ENCODE measurements at regions not wholly inside any gene's neighbourhood (a gene's known extent, or its start where the extent isn't known, plus 50 kb on each side); places are given as distances from the start of the nearest gene placed in this dataset.
"Not testable (repeated sequence)": the region's sequence is repeated elsewhere in the genome, so short reads cannot be mapped to it uniquely, and the experiment has no call there.

GRCh38 chr18:42474577-42474976, 519.5 kb downstream of the PIK3C3 start:
- no peak for DNase-seq (ENCODE audit: low read depth in 2 of 2)

DNA sequence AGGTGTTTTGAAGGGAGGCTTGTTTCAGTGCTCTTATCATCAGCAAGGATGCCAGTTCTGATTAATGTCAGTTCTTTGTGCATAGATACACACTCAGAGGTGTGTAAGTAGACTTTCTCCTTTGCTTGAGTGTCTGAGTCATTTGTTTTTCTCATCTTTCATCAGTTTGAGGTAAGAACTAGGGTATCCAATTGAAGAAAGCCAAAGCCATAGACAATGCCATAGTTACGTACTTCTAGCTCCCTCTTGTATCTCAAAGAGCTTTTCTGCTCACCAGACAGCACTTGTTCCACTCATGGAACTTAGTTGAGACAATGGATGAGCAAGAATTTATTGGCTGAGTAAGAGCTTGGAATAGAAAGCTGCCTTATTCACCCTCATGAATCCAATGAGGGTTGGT, 520.1 kb downstream of the PIK3C3 start:
- no peak for DNase-seq (ENCODE audit: low read depth in 2 of 2)

DNA sequence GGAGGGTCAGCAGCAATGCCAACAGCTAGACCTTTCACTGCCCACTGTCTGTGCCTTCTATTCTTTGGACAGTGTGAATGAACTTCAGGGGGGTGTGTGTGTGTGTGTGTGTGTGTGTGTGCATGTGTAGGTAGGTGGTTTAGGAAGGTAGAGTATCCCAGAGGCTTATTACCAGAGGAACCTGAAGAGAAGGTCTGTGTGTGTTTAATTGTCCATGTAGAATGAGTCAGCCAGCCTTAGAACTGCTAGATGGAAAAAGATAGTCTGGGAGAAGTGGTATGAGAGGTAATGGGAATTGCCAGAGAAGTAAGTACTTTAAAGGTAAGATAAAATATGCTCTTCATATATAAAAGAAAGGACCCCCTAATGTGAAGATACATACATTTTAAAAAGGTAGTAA, 522.2 kb downstream of the PIK3C3 start:
- DNase-seq (ENCODE audit: low read depth in 2 of 2), result no peak

DNA sequence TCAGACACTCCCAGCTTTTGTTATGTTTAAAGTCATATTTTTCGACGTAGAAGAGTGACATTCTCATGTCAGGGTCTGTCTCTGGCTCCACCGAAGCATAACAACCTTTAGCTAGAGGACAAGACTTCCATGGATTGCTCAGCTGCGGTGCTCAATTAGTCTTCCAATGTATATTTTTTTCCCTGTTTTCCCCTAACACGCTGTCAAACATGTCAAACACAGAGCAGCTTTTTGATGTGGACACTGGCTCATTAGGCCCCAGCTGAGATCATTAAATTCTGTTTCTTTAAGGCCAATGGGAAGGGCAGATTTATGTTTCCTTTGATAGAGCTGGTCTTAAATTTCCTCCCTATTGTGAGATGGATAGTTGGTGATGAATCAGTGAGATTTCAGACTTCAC, 525.4 kb downstream of the PIK3C3 start:
- no peak for DNase-seq (ENCODE audit: low read depth in 2 of 2)

GRCh38 chr18:42484648-42485047, 529.6 kb downstream of the PIK3C3 start:
- no peak for DNase-seq (ENCODE audit: low read depth in 2 of 2)

DNA sequence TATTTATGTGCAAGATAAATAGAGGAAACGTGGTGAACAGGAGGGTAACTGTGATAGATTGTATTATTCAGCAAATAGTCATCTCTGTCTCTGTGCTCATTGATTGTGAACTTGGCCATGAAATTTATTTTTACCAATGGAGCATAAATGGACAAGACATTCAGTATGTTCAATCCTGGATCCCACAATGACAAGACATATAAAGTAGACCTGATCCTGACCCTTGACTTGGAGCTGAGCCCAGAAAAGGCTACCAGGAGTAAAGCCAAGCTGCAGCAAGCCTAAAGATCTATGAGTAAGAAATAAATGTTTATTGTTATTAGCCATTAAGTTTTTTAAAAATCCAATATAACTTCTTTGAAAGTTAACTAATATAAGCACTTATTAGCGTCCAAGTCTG, 531.2 kb downstream of the PIK3C3 start:
- DNase-seq (ENCODE audit: low read depth in 2 of 2), result no peak

GRCh38 chr18:42508683-42509296, 553.8 kb downstream of the PIK3C3 start:
- no peak for DNase-seq (ENCODE audit: low read depth in 2 of 2)

DNA sequence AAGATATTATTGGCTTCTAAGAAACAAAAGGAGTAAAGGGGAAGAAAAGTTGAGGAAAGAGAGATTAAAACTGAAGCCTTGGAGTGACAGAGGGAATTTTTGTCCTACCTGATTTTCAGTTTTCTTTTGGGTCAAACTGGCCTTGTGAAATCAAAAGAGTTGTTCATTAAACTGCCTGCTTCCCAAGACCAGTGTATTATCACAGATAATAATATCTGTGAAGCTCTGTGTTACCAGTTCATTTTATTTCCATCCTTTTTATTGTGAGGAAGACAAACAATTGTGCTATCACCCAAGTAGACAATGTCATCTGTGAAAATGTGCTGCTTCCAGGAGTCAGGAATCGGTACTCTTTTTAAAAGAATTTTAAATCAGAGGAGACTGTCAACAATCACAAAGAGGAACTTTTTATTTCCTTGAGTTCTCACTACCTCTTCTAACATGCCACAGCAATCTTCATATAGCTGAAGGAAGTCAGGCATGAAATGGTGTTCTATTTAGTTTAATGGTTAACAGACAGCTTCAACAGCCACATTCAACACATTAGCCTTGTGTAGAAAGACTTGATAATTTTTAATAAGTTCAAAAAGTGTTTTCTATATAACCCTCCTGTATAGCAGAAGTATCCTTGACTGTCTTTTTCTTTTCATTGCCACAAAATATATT, 554.8 kb downstream of the PIK3C3 start:
- no peak for DNase-seq (ENCODE audit: low read depth in 2 of 2)

DNA sequence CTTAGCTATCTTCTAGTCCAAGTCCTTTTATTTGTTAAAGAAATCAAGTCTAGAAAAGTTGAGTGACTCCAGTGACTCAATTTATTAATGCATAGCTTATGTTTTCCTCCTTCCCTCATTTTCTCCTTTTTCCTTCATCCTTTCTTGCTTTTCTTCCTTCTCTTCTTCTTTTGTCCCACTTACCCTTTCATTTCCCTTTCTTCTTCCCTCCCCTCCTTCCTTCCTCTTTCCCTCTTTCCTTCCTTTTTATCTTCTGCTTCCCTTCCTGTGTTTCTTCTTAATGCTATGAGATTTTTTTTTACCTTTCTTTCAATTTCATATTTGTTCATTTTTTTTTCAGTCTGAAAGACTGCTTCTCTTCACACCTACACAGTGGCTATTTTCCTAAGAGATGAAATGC, 555.5 kb downstream of the PIK3C3 start:
- no peak for DNase-seq (ENCODE audit: low read depth in 2 of 2)

DNA sequence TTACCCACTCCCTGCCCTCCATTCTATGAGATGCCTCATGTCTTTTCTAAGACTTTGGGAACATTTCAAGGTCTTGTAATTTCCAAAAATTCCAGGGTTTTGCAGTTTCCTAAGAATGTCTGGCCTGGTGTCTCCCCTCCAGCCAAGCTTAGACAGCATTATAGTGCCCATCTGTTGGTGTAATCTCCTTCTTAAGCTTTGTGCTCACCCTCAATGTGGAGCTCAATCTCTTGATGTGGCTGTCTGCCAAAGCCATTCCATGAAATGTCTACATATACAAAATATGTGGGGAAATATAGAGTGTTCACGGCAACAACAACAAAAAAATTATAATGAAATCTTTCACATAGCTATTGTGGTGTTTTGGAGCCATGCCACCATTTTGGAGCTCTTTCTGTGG, 558.4 kb downstream of the PIK3C3 start:
- no peak for DNase-seq (ENCODE audit: low read depth in 2 of 2)

GRCh38 chr18:42514512-42514911, 559.5 kb downstream of the PIK3C3 start:
- no peak for DNase-seq (ENCODE audit: low read depth in 2 of 2)

- DNase-seq (ENCODE audit: low read depth in 2 of 2), result no peak
These were observed 562.9 kb downstream of the PIK3C3 start for GRCh38 chr18:42517896-42518295.

GRCh38 chr18:42518331-42518730, 563.3 kb downstream of the PIK3C3 start:
- not testable (repeated sequence) for DNase-seq (ENCODE audit: low read depth in 2 of 2)

- no peak for DNase-seq (ENCODE audit: low read depth in 2 of 2)
These were observed 565.1 kb downstream of the PIK3C3 start for GRCh38 chr18:42520138-42520537.

DNA sequence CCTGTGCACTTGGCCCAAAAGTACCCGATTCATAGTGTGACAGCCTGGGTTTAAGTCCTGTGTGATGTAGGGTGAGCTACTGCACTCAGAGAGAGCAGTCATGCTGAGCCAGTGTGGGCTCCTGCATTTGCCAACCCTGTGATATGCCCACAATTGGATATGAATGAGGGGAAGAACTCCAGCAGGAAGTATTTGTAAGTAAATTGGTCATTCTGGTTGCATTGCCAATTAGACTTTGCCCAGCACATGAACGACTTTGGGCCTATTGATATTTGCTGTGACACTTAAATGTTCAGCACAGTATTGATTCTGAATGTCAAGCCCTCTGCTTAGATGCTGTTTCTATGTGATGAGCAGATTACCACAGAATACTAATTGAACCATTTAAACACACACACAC, 570.9 kb downstream of the PIK3C3 start:
- DNase-seq (ENCODE audit: low read depth in 2 of 2), result no peak

- DNase-seq (ENCODE audit: low read depth in 2 of 2), result no peak
These were observed 572.7 kb downstream of the PIK3C3 start for GRCh38 chr18:42527766-42528165.

- DNase-seq (ENCODE audit: low read depth in 2 of 2), result no peak
These were observed 575.2 kb downstream of the PIK3C3 start for GRCh38 chr18:42530276-42530675.

- DNase-seq (ENCODE audit: low read depth in 2 of 2), result no peak
These were observed 577.1 kb downstream of the PIK3C3 start for GRCh38 chr18:42532119-42532518.

DNA sequence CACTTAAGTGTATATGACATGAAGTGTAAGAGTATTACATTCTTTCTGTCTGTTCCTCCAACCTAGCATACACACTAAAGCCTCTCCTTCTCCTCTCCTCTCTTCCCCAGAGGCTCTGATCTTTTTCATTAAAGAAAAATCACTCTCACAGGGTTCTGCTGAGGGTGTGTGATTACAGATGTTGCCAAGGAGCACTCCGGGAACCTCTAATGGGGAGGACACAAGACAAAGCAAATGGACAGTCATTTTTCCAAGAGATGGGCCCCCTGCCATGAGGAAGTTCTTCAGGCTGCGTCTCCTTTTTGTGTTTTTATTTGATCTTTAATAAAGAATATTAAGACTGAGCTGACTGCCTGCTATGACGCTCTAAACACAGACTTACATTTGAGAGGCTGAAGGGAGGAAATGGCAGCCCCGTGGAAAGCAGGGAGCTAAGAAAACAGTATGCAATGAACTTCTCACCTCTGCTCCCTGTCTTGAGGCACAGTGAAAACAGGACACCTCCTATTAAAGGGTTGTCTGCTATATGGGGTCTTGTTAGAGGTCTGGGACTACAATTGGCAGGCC, 578.1 kb downstream of the PIK3C3 start:
- no peak for DNase-seq (ENCODE audit: low read depth in 2 of 2)

DNA sequence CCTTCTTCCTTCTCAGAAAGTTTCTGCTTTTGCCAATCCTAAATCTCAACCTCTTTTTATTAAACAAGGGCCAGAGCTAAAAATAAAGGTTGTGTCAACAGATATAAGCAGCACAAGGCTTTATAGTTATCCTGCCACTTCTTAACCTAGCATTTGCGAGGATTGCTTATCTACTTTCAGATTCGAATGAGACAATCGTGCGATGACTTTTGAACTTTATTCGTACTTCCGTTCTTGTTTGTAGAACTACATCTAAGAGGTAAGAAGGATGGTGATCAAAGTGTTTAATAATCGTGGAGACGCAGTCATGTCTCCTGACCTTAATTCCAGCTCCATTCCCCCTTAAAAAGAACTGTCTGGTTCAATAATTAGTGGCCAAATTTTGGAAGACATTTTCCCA, 578.6 kb downstream of the PIK3C3 start:
- DNase-seq (ENCODE audit: low read depth in 2 of 2), result no peak

DNA sequence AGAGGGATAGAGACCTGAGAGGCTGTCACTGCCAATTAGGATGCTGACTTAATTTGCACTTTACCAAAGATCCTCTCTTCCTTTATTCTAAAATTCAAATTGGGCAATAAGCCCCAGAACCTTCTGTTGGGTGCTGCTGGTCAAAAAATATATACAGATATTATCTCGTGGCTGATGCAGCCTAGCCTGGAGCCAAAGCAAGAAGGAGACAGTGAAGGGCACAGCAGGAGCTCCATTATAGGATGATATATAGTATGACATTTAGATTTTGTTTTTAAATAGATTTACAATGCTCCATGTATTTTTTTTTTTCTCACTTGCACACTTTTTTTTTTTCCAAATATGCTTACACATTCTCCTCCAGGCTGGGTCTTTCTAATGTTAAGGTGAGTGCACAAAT, 579.3 kb downstream of the PIK3C3 start:
- DNase-seq (ENCODE audit: low read depth in 2 of 2), result no peak

GRCh38 chr18:42536442-42536841, 579.0 kb downstream of the RIT2 start:
- DNase-seq (ENCODE audit: low read depth in 2 of 2), result no peak

DNA sequence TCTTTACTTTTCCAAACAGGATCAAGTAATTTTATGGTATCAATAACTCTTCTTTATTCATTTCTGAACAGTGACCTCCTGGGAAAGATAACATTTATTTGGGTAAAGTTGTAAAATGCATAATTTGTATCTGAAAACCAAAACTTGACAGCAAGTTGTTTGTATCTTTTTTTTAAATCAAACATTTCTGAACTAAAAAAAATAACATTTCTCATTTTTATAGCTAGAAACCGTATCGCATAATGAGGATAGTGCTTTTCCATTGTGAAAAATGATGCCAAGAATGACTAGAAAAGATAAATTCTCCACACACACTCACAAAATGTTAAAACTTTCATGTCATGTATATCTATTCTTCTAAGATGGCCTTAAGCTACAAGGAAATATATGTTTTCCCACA, 578.2 kb downstream of the RIT2 start:
- no peak for DNase-seq (ENCODE audit: low read depth in 2 of 2)

DNA sequence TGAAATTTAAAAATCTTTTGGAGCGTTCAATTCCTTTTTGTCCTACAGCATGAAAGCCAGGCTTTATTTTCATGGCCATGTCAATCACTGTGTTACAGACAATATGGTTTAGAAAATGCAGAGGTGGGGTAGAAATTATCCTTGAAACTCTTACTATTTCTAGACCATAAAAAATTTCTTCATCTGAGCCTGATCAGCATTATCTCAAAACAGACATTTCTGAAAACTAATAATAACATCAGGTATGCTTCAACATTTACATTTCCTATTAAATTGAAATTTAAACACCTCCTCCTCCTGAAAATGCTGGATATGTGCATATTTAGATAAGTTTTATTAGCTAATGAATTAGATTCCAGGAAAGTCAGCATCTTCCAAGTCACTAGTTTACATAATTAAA, 570.6 kb downstream of the RIT2 start:
- no peak for DNase-seq (ENCODE audit: low read depth in 2 of 2)
